ENCODE measurements at regions not wholly inside any gene's neighbourhood (a gene's known extent, or its start where the extent isn't known, plus 50 kb on each side); places are given as distances from the start of the nearest gene placed in this dataset.

GRCh38 chr10:108323274-108323798 is 1158.8 kb upstream of the SORCS1 start:
- TF ChIP-seq CTCF (conservative IDR thresholded peaks at IDR 0.05; ENCODE audit: low read length): no peak
- TF ChIP-seq EZH2phosphoT487 (IDR thresholded peaks at IDR 0.05; ENCODE audit: borderline replicate concordance): no peak

All from Loucy (cell line).